ENCODE measurements at regions not wholly inside any gene's neighbourhood (a gene's known extent, or its start where the extent isn't known, plus 50 kb on each side); places are given as distances from the start of the nearest gene placed in this dataset.
"Not testable (repeated sequence)": the region's sequence is repeated elsewhere in the genome, so short reads cannot be mapped to it uniquely, and the experiment has no call there.

DNA sequence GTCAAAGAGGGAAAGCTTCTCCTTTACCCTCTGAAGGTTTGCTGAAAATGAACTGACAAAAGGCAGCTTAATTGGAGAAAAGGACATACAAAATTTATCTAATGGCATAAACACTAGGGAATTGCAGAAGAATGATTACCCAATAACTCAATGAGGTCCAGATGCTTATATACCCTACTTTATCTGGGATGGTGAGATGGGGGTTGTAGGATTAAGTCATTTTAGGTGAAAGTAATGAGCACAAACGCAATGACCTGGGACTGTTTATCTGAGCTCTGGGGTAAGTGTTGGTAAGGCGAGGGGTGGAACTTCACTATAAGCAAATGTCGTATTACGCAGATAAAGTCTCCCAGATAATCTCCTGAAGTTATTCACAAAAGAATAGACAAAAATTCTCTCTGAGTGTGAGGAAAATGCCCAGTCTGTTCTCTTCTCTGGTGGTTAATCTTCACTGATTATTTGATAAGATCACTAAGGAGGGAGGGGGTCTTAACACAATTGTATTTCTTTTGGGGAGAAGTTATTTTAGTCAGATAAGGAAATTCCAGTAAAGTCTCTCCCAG, 1067.8 kb downstream of the DNAJB9 start:
- intact Hi-C loops (cut with DNase I): no loop called here
- no peak for DNase-seq
- H3K4me1 ChIP-seq: peaks cover 4 to 11% of the 10 kb centered on the region in 2 donors
- no peaks in the 10 kb centered on the region for H3K27me3 ChIP-seq
- 90 to 91% methylated on average over 4 of the region's 4 CpGs for WGBS, 2 donors
- no peak overlapping the region for H3K27ac ChIP-seq
- no peaks in the 10 kb centered on the region for H3K9me3 ChIP-seq
- no peaks in the 10 kb centered on the region for H3K36me3 ChIP-seq
- TF ChIP-seq, protein P1, sequence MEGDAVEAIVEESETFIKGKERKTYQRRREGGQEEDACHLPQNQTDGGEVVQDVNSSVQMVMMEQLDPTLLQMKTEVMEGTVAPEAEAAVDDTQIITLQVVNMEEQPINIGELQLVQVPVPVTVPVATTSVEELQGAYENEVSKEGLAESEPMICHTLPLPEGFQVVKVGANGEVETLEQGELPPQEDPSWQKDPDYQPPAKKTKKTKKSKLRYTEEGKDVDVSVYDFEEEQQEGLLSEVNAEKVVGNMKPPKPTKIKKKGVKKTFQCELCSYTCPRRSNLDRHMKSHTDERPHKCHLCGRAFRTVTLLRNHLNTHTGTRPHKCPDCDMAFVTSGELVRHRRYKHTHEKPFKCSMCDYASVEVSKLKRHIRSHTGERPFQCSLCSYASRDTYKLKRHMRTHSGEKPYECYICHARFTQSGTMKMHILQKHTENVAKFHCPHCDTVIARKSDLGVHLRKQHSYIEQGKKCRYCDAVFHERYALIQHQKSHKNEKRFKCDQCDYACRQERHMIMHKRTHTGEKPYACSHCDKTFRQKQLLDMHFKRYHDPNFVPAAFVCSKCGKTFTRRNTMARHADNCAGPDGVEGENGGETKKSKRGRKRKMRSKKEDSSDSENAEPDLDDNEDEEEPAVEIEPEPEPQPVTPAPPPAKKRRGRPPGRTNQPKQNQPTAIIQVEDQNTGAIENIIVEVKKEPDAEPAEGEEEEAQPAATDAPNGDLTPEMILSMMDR (IDR thresholded peaks at IDR 0.05): no peak
- TF ChIP-seq POLR2A (IDR thresholded peaks at IDR 0.05): no peak
- no peak overlapping the region for H3K4me3 ChIP-seq (replicated peaks in 1 of 3)

- 85 to 86% methylated on average over 2 of the region's 2 CpGs for WGBS, 2 donors
- intact Hi-C loops (cut with DNase I): no loop called here
- Histone ChIP-seq H3K9me3 (no peaks in the 10 kb centered on the region), H3K4me1 (peaks cover 4 to 11% of the 10 kb centered on the region in 2 donors), H3K36me3 (no peaks in the 10 kb centered on the region), H3K27me3 (no peaks in the 10 kb centered on the region), H3K4me3 (replicated peaks in 1 of 3) (no peak overlapping the region), H3K27ac (no peak overlapping the region)
- TF ChIP-seq, protein P1 (IDR thresholded peaks at IDR 0.05): no peak
- no peak for TF ChIP-seq POLR2A (IDR thresholded peaks at IDR 0.05)
- no peak for DNase-seq
These were observed 1068.6 kb downstream of the DNAJB9 start for GRCh38 chr7:109638321-109638720.

DNA sequence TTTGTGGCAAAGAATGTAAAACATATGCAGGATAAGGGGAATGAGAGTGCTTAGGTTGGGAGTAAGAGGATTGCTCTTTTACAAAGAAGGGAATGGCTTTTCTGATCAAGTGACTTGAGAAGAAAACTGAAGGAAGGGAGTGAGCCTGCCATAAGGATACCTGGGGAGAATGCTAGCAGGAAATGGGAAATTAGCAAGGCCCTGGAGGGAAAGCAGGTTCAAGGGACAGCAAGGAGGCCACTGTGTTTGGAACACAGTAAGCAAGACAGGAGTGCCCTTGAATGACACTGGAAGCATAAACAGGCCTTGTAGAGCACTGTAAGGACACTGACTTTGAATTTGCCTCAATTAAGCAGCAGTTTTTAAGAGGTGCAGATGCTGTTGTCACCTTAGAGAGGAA, 1069.9 kb downstream of the DNAJB9 start:
- H3K27me3 ChIP-seq: no peaks in the 10 kb centered on the region
- no peaks in the 10 kb centered on the region for H3K9me3 ChIP-seq
- peaks cover 4 to 11% of the 10 kb centered on the region in 2 donors for H3K4me1 ChIP-seq
- no peak overlapping the region for H3K27ac ChIP-seq
- no peak overlapping the region for H3K4me3 ChIP-seq (replicated peaks in 1 of 3)
- TF ChIP-seq, protein P1 (IDR thresholded peaks at IDR 0.05): no peak
- no peak for TF ChIP-seq POLR2A (IDR thresholded peaks at IDR 0.05)
- intact Hi-C loops (cut with DNase I): no loop called here
- H3K36me3 ChIP-seq: no peaks in the 10 kb centered on the region
- DNase-seq: no peak

DNA sequence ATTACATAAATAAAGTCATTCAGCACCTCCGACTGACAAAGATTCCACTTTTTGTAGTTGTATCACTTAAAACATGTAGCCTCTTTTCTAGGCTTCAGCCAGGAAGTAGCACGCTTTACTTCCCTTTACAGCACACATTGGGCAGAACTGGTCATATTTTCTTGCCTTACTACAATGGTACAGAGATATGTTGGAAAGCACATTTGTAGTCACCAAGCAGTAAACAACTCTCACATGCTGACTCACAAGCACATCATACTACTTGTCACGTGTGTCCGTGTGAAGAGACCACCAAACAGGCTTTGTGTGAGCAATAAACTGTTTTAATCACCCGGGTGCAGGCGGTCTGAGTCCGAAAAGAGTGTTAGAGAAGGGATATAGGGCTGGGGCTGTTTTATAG, 1071.8 kb downstream of the DNAJB9 start:
- Histone ChIP-seq H3K9me3 (no peaks in the 10 kb centered on the region), H3K4me1 (no peaks in the 10 kb centered on the region), H3K4me3 (replicated peaks in 1 of 3) (no peak overlapping the region), H3K27ac (no peak overlapping the region), H3K27me3 (no peaks in the 10 kb centered on the region), H3K36me3 (no peaks in the 10 kb centered on the region)
- intact Hi-C loops (cut with DNase I): no loop called here
- TF ChIP-seq POLR2A (IDR thresholded peaks at IDR 0.05): no peak
- TF ChIP-seq, protein P1 (IDR thresholded peaks at IDR 0.05): no peak
- WGBS, 2 donors: 93 to 95% methylated on average over 7 of the region's 7 CpGs
- no peak for DNase-seq

DNA sequence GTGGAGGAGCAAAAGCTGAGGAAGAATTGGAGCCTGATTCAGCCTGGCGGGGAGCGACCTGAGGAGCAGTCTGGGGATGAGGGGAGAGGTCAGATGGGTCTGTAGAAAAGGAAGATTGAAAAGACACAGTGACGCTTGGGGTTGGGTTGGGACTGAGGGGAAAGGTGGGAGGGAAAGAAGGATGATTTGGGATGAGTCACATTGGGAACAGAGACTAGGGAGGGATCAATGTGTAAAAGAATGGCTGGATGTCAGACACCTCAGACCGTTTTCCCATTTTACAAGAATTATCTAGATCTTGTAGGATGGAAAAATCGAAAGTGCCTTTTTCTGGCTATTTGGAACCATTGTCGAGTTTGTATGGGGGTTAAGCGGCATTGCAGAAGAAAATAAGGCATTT, 1076.5 kb downstream of the DNAJB9 start:
- intact Hi-C loops (cut with DNase I): no loop called here
- H3K9me3 ChIP-seq: no peaks in the 10 kb centered on the region
- H3K27me3 ChIP-seq: no peaks in the 10 kb centered on the region
- no peak overlapping the region for H3K4me3 ChIP-seq (replicated peaks in 1 of 3)
- no peak overlapping the region for H3K27ac ChIP-seq
- 89 to 93% methylated on average over 7 of the region's 7 CpGs for WGBS, 2 donors
- no peaks in the 10 kb centered on the region for H3K36me3 ChIP-seq
- TF ChIP-seq POLR2A (IDR thresholded peaks at IDR 0.05): no peak
- TF ChIP-seq, protein P1 (IDR thresholded peaks at IDR 0.05): no peak
- H3K4me1 ChIP-seq: no peaks in the 10 kb centered on the region
- no peak for DNase-seq

DNA sequence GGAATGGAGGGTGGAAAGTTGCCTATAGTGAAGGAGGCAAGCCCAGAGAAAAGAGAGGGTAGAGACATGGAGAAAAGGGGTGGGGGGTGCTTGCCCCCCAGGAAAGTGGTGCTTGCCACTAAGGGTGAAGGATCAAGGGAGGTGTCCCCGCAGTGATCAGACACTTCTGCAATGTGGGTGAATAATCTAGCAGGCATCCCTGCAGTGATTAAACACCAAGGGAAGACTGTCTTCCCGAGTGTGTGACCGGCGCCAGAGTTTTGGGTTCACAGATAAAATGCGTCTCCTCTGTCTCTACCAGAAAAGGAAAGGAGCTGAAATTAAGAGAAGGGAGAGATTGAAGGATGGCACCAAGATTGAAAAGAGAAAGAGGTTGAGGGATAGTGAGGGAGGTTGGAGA, 1076.9 kb downstream of the DNAJB9 start:
- H3K4me1 ChIP-seq; H3K4me3 ChIP-seq (replicated peaks in 1 of 3); DNase-seq; intact Hi-C loops (cut with DNase I); H3K9me3 ChIP-seq; H3K27ac ChIP-seq; H3K27me3 ChIP-seq; H3K36me3 ChIP-seq: not testable (repeated sequence)
- WGBS, 2 donors: 86 to 87% methylated on average over 5 of the region's 5 CpGs

- H3K4me3 ChIP-seq (replicated peaks in 1 of 3); intact Hi-C loops (cut with DNase I); H3K27ac ChIP-seq; H3K27me3 ChIP-seq; H3K9me3 ChIP-seq; DNase-seq; H3K4me1 ChIP-seq; H3K36me3 ChIP-seq: not testable (repeated sequence)
- 75 to 81% methylated on average over 3 of the region's 3 CpGs for WGBS, 2 donors
These were observed 1077.6 kb downstream of the DNAJB9 start for GRCh38 chr7:109647263-109647662.

Measured in thyroid gland (tissue), 4 donors.